ENCODE measurements at regions not wholly inside any gene's neighbourhood (a gene's known extent, or its start where the extent isn't known, plus 50 kb on each side); places are given as distances from the start of the nearest gene placed in this dataset.
A peak's percentile ranks its signal among the peaks of the same experiment; 100 is the strongest.

DNA sequence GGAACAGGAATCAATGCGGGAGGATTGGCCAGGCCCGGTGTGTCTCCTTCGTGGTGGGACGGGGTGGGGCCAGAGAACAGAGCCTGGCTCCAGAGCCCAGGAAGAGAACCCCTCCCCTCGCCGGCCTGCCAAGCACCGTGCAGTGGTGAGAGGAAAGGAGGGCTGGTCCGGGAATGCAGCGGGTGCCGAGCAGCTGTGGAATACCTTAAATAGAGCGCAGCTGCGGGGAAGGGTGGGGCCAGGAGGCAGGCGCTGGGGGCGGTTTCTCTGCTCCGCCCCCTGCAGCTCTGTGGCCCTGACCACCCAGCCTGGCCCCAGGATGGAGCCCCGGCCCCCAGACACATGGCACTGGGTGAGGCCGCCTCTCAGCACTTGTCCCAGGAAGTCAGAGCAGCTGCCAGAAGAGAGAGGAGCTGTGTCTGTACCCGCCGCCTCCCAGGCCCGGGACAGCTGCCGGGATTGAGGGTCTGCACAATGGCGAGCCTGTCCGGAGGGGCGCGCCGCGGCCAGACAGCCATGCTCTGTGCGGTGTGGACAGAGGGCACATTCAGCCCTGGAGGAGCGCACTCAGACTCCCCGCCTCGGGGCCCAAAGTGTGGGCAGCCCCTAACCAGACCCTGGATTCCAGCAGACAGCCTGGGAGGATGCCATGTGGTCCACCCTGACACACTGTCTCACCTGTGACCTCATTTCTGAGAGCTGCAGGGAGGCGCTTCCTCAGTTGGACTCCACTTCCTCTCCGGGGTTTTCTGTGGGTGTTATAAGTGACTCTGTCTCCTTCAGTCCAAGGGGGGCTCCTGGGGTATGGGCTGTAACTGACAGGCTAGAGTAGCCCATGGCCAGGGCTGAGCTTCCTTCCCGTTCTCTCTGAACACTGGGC, 268.8 kb downstream of the SEC14L1 start:
- peak; percentile 66 to 83 (median 71) for DNase-seq
- WGBS, 3 donors, result 34 to 40% (median 38%) methylated on average over 34 of the region's 34 CpGs
- intact Hi-C loops (cut with DNase I), result no loop called here
- H3K4me1 ChIP-seq (ENCODE audit: insufficient read depth), result peaks cover 14% of the 10 kb centered on the region
- TF ChIP-seq EP300 (IDR thresholded peaks at IDR 0.05), result no peak
- TF ChIP-seq, protein P1, sequence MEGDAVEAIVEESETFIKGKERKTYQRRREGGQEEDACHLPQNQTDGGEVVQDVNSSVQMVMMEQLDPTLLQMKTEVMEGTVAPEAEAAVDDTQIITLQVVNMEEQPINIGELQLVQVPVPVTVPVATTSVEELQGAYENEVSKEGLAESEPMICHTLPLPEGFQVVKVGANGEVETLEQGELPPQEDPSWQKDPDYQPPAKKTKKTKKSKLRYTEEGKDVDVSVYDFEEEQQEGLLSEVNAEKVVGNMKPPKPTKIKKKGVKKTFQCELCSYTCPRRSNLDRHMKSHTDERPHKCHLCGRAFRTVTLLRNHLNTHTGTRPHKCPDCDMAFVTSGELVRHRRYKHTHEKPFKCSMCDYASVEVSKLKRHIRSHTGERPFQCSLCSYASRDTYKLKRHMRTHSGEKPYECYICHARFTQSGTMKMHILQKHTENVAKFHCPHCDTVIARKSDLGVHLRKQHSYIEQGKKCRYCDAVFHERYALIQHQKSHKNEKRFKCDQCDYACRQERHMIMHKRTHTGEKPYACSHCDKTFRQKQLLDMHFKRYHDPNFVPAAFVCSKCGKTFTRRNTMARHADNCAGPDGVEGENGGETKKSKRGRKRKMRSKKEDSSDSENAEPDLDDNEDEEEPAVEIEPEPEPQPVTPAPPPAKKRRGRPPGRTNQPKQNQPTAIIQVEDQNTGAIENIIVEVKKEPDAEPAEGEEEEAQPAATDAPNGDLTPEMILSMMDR (IDR thresholded peaks at IDR 0.05), result no peak
- no peak for TF ChIP-seq POLR2A (IDR thresholded peaks at IDR 0.05)
- H3K36me3 ChIP-seq, result no peaks in the 10 kb centered on the region
- H3K27me3 ChIP-seq, result no peaks in the 10 kb centered on the region
- H3K9me3 ChIP-seq, result no peaks in the 10 kb centered on the region
- peak overlapping the region in 1 of 2 donors; percentile 46 for H3K27ac ChIP-seq
- no peak overlapping the region for H3K4me3 ChIP-seq

DNA sequence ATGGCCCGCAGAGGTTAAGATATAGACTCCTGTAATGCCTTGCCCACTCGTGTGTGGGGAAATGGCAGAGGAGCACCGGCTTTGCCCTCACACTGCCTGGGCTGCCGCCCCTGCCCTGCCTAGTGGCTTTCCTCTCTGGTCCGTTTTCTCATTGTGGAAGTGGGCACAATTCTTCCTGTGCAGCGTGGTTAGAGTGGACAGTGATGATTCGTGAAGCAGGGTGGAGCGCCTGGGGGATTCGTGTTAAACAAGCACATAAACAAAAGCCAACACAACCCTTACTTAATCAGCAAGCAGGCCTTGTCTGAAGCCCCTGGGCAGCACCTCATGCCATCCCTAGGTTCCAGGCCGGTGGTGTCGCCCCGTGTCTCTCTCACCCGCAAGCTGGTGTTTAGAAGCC, 269.7 kb downstream of the SEC14L1 start:
- TF ChIP-seq, protein P1 (IDR thresholded peaks at IDR 0.05), result no peak
- TF ChIP-seq POLR2A (IDR thresholded peaks at IDR 0.05) (no peak), EP300 (IDR thresholded peaks at IDR 0.05) (no peak)
- H3K27me3 ChIP-seq, result no peaks in the 10 kb centered on the region
- WGBS, 3 donors, result 86 to 92% (median 89%) methylated on average over 13 of the region's 13 CpGs
- peaks cover 14% of the 10 kb centered on the region for H3K4me1 ChIP-seq (ENCODE audit: insufficient read depth)
- no peaks in the 10 kb centered on the region for H3K9me3 ChIP-seq
- no peak overlapping the region for H3K4me3 ChIP-seq
- no peaks in the 10 kb centered on the region for H3K36me3 ChIP-seq
- intact Hi-C loops (cut with DNase I), result no loop called here
- H3K27ac ChIP-seq, result no peak overlapping the region
- DNase-seq, result no peak

DNA sequence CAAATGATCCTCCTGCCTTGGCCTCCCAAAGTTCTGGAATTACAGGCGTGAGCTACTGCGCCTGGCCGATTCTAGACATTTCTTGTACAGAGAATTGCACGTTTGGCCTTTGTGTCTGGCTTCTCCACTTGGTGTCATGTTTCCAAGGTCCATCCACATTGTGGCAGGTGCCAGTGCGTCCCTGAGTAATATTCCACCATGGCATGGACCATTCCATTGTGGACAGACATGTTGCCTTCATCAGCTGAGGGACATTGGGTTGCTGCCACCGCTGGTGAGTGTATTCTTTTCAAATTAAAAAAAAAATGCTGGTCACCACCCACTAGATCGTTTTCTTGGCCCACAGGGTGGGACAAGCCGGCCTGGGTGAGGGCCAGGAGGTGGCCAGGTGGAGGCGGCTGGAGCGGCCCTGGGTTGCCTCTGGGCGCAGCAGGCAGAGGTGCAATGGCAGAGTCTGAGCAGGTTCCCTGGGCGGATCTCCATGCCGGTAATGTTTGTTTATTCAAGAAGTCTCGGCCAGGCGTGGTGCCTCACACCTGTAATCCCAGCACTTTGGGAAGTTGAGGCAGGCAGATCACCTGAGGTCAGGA, 274.1 kb downstream of the SEC14L1 start:
- no peak for DNase-seq
- no peak overlapping the region for H3K4me3 ChIP-seq
- no peaks in the 10 kb centered on the region for H3K27me3 ChIP-seq
- 85 to 91% (median 86%) methylated on average over 15 of the region's 15 CpGs for WGBS, 3 donors
- H3K36me3 ChIP-seq, result no peaks in the 10 kb centered on the region
- TF ChIP-seq, protein P1 (IDR thresholded peaks at IDR 0.05), result no peak
- no peak for TF ChIP-seq EP300 (IDR thresholded peaks at IDR 0.05)
- TF ChIP-seq POLR2A (IDR thresholded peaks at IDR 0.05), result no peak
- intact Hi-C loops (cut with DNase I), result no loop called here
- no peaks in the 10 kb centered on the region for H3K9me3 ChIP-seq
- no peak overlapping the region for H3K27ac ChIP-seq
- no peaks in the 10 kb centered on the region for H3K4me1 ChIP-seq (ENCODE audit: insufficient read depth)

DNA sequence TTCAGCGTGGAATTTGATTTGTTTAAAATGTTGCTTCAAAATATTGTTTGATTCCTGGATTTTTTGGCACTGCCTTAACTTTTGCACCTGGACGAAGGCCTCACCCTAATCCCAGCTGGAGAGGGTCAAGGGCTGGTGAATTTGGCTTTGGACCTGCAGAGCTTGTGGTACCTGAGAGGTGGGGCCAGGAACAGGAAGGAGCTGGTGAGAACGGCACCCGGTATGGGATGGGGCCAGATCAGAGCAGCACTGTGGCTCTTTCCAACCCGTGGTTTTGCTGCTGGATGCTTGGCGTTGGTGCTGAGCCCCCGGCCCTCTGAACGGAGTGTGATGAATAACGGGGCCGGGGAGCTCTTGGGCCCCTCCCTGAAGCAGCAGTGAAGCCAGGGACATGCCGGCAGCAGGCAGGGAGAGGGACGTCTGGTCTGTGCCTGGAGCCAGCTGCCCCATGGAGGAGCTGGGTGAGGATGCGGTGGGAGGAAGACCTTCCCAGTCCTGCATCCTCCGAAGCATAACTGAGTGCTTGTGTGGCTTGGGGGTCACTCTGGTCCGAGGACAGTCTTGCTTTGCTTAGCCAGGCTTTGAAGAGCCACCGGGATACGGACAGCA, 275.4 kb downstream of the SEC14L1 start:
- Histone ChIP-seq H3K36me3 (no peaks in the 10 kb centered on the region), H3K4me3 (no peak overlapping the region), H3K9me3 (no peaks in the 10 kb centered on the region), H3K4me1 (ENCODE audit: insufficient read depth) (peaks cover 8% of the 10 kb centered on the region), H3K27me3 (no peaks in the 10 kb centered on the region), H3K27ac (no peak overlapping the region)
- no peak for TF ChIP-seq POLR2A (IDR thresholded peaks at IDR 0.05)
- TF ChIP-seq EP300 (IDR thresholded peaks at IDR 0.05), result no peak
- TF ChIP-seq, protein P1 (IDR thresholded peaks at IDR 0.05), result no peak
- DNase-seq, result no peak
- WGBS, 3 donors, result 50 to 74% (median 63%) methylated on average over 17 of the region's 17 CpGs
- intact Hi-C loops (cut with DNase I), result no loop called here
